GM13977 (cell line): ENCODE measurements at regions not wholly inside any gene's neighbourhood (a gene's known extent, or its start where the extent isn't known, plus 50 kb on each side); places are given as distances from the start of the nearest gene placed in this dataset.
"Not testable (repeated sequence)": the region's sequence is repeated elsewhere in the genome, so short reads cannot be mapped to it uniquely, and the experiment has no call there.

Experiments used
- DNase-seq: peaks from one replicate; pipeline ENCODE4 v3.0.0; 2012; ENCODE audit warnings: low spot score
- in situ Hi-C: fragments of 300-500 bp; cut with MboI; formaldehyde crosslinking; loops from one replicate; pipeline ENCODE4 v1.12.0; 2022; ENCODE audit warnings: low sequenced_read_pairs, low pct_unique_long_range_greater_than_20kb, mixed read lengths, inconsistent platforms; ENCODE audit not compliant: unreplicated experiment
- TF ChIP-seq, protein P1 (sequence below): IDR thresholded peaks from 2 replicates; pipeline ENCODE4 v1.5.1; 2012; ENCODE audit warnings: mild to moderate bottlenecking, control low read depth; ENCODE audit not compliant: insufficient read depth; ENCODE audit errors: extremely low read depth, missing control alignments

DNA sequence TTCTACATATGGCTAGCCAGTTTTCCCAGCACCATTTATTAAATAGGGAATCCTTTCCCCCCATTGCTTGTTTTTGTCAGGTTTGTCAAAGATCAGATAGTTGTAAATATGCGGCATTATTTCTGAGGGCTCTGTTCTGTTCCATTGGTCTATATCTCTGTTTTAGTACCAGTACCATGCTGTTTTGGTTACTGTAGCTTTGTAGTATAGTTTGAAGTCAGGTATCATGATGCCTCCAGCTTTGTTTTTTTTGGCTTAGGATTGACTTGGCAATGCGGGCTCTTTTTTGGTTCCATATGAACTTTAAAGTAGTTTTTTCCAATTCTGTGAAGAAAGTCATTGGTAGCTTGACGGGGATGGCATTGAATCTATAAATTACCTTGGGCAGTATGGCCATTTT lies 60.0 kb upstream of the GPC3 start:
- in situ Hi-C loops, DNase-seq: not testable (repeated sequence)

DNA sequence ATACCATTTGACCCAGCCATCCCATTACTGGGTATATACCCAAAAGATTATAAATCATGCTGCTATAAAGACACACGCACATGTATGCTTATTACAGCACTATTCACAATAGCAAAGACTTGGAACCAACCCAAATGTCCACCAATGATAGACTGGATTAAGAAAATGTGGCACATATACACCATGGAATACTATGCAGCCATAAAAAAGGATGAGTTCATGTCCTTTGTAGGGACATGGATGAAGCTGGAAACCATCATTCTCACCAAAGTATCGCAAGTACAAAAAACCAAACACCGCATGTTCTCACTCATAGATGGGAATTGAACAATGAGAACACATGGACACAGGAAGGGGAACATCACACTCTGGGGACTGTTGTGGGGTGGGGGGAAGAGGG lies 81.7 kb upstream of the GPC3 start:
- in situ Hi-C loops, DNase-seq: not testable (repeated sequence)

DNA sequence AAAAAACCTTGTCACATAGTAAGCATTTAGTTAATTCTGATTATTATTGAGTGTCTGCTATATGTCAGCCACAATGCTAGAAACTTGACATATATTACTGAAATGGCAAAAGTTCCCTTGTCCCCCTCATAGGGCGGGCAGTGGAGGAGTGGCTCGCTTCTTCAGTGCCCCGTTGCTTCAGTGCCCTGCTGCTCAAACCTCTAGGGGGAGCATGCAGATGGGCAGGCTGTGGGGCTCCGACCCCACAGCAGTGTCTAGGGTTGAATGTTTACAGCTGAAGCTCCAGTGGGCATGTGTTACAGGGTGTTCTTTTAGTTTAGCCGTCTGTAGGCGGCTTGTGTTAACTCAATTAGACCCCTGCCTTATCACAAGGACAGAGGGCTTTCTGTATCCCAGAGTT lies 86.5 kb upstream of the GPC3 start:
- in situ Hi-C loops, DNase-seq: not testable (repeated sequence)

DNA sequence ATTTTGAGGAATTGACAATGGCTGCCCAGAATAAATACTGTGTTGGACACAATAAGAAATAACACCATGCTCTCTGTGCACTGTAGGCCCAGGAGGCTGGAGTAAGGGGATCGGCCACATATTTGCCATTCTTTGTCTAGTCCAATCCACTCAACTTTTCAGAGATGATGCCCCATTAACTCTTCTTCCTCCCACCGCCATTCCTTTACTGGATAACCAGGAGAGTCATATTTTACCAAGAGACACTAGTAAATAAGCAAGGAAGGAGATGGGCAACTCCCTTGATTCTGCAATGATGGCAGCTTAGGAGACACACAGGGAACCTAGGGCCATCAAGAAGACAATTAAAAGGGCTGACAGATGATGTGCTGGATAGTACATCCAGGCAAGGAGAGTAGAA lies 87.9 kb upstream of the GPC3 start:
- in situ Hi-C loops = no loop called here
- no peak for DNase-seq
- TF ChIP-seq, protein P1, sequence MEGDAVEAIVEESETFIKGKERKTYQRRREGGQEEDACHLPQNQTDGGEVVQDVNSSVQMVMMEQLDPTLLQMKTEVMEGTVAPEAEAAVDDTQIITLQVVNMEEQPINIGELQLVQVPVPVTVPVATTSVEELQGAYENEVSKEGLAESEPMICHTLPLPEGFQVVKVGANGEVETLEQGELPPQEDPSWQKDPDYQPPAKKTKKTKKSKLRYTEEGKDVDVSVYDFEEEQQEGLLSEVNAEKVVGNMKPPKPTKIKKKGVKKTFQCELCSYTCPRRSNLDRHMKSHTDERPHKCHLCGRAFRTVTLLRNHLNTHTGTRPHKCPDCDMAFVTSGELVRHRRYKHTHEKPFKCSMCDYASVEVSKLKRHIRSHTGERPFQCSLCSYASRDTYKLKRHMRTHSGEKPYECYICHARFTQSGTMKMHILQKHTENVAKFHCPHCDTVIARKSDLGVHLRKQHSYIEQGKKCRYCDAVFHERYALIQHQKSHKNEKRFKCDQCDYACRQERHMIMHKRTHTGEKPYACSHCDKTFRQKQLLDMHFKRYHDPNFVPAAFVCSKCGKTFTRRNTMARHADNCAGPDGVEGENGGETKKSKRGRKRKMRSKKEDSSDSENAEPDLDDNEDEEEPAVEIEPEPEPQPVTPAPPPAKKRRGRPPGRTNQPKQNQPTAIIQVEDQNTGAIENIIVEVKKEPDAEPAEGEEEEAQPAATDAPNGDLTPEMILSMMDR = no peak

DNA sequence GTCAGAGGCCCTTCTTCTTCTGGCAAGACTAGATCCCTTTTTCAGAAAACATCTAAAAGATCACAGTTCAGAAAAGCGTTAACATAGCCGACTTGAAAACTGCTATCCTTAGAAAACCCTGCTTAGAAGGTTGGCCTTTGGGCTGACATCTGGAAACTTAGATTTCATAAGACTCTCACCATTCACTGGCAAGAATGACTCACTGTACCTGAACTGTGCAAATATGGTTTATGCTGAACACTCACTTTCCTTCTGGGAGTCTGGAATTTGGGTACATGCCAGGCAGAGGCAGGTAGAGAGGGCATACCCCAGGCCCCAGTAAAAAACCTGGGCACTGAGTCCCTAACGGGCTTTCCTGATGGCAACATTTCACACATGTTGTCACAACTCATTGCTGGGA lies 88.8 kb upstream of the GPC3 start:
- in situ Hi-C loops = no loop called here
- TF ChIP-seq, protein P1 = no peak
- no peak for DNase-seq

DNA sequence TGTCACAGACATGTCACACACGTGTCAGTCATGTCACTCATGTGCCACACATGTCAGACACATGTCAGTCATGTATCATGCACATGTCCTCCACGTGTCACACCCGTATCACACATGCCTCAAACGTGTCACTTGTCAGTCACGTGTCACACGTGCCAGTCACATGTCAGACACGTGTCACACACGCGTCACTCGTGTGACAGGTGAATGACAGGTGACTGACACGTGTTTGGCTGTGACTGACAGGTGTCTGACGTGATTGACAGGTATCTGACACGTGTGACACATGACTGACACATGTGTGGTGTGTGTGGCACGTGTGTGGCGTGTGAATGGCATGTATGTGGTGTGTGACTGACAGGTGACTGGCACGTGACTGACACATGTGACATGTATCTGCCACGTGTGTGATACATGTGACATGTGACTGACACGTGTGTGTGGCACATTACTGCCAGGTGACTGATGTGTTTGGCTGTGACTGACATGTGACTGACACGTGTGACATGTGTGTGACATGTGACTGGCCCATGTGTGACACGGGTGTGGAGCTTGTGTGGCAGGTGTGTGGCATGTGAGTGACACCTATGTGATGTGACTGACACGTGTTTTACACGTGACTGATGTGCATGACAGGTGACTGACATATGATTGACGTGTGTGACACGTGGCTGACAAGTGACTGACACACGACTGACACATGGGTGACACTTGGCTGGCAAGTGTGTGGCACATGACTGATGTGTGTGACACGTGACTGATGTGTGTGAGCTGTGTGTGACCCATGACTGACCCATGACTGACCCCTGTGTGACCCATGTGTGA lies 90.7 kb upstream of the GPC3 start:
- DNase-seq = no peak
- in situ Hi-C loops = no loop called here
- TF ChIP-seq, protein P1 = no peak

DNA sequence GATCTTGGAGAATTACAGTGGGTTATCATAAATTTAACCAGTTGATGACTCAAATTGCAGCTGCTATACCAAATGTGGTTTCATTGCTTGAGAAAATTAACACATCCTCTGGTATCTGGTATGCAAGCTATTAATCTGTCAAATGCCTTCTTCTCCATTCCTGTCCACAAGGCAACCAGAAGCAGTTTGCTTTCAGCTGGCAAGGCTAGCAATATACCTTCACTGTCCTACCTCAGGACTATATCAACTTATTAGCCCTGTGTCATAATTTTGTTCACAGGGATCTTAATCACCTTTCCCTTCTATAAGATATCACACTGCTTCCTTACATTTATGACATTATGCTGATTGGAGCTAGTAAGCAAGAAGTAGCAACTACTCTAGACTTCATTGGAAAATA lies 110.0 kb upstream of the GPC3 start:
- in situ Hi-C loops = no loop called here
- TF ChIP-seq, protein P1 = no peak
- no peak for DNase-seq

DNA sequence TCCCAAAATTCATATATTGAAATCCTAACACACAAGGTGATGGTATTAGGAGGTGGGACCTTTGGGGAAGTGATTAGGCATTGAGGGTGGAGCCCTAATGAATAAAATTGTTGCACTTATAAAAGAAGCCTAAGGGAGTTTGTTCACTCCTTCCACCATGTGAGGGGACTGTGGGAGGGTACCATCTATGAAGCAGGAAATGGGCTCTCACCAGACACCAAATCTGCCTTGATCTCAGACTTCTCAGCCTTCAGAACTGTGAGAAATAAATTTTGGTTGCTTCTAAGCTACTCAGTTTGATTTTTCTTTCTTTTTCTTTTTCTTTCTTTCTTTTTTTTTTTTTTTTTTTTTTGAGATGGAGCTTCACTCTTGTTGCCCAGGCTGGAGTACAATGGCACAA lies 116.2 kb upstream of the GPC3 start:
- in situ Hi-C loops = no loop called here
- DNase-seq = no peak
- TF ChIP-seq, protein P1 = no peak
